ENCODE measurements at regions not wholly inside any gene's neighbourhood (a gene's known extent, or its start where the extent isn't known, plus 50 kb on each side); places are given as distances from the start of the nearest gene placed in this dataset.

GRCh38 chr15:93789441-93789840 is 441.9 kb upstream of the MCTP2 start:
- in situ Hi-C loops (cut with MboI) = no loop called here
- RAD21 ChIA-PET (ENCODE audit: unreplicated experiment) = no interaction called here

More at GRCh38 chr15:93789441-93789840, 441.9 kb upstream of the MCTP2 start:
- 10% methylated on average over 2 of the region's 2 CpGs for WGBS (ENCODE audit: insufficient coverage, insufficient replicate concordance, low lambda C conversion rate, missing lambda C conversion rate)
- Histone ChIP-seq H3K4me2 (ENCODE audit: control insufficient read depth, insufficient read depth) (no peak overlapping the region), H3K27ac (ENCODE audit: control insufficient read depth, insufficient read depth) (no peak overlapping the region), H3K4me3 (no peak overlapping the region), H4K20me1 (ENCODE audit: control insufficient read depth, insufficient read depth) (no peaks in the 10 kb centered on the region), H3K9me3 (replicated peaks; ENCODE audit: control insufficient read depth, insufficient read depth, low read length) (no peaks in the 10 kb centered on the region), H3K36me3 (ENCODE audit: control insufficient read depth in 2 of 2, insufficient read depth in 2 of 2, low read length in 1 of 2) (no peaks in the 10 kb centered on the region), H2AFZ (ENCODE audit: control insufficient read depth, low read depth, low read length) (no peak overlapping the region), H3K79me2 (ENCODE audit: control insufficient read depth, insufficient read depth, low read length) (no peaks in the 10 kb centered on the region), H3K27me3 (replicated peaks in 1 of 2; ENCODE audit: control insufficient read depth in 2 of 2, insufficient read depth in 2 of 2, low read length in 1 of 2) (no peaks in the 10 kb centered on the region), H3K9ac (ENCODE audit: control insufficient read depth, insufficient read depth, low read length) (no peak overlapping the region), H3K4me1 (ENCODE audit: control insufficient read depth, insufficient read depth, low read length) (no peaks in the 10 kb centered on the region)
- ChIA-PET SMC1A (ENCODE audit: uncharacterized antibody, unreplicated experiment) (no interaction called here), CTCF (no interaction called here), POLR2A (no interaction called here)
- ATAC-seq (no peak), FAIRE-seq (no peak), DNase-seq (ENCODE audit: low read depth, low spot score) (no peak)
- BruUV-seq (replicated peaks) = no TSS peak
- TF ChIP-seq CREB1 (IDR thresholded peaks at IDR 0.05; ENCODE audit: low read depth) = no peak
- no peak for TF ChIP-seq EGR1 (IDR thresholded peaks at IDR 0.05; ENCODE audit: borderline replicate concordance in 1 of 2, low read depth in 2 of 2, low read length in 2 of 2)
- TF ChIP-seq SIN3A (IDR thresholded peaks at IDR 0.05; ENCODE audit: low read depth, low read length) = no peak
- TF ChIP-seq HCFC1 (IDR thresholded peaks at IDR 0.05; ENCODE audit: low read length) = no peak
- no peak for TF ChIP-seq HDGF (IDR thresholded peaks at IDR 0.05)
- no peak for TF ChIP-seq NRF1 (conservative IDR thresholded peaks at IDR 0.05; ENCODE audit: low read depth, low read length)
- no peak for TF ChIP-seq SREBF2 (IDR thresholded peaks at IDR 0.05; ENCODE audit: low read length)
- no peak for TF ChIP-seq IRF5 (IDR thresholded peaks at IDR 0.05; ENCODE audit: borderline replicate concordance)
- TF ChIP-seq BHLHE40 (IDR thresholded peaks at IDR 0.05; ENCODE audit: borderline replicate concordance in 1 of 2, low read depth in 2 of 2, low read length in 1 of 2) = no peak
- no peak for TF ChIP-seq BRCA1 (IDR thresholded peaks at IDR 0.05; ENCODE audit: low read depth, low read length)
- TF ChIP-seq TCF3 (IDR thresholded peaks at IDR 0.05; ENCODE audit: borderline replicate concordance, insufficient read depth, low read depth, low read length) = no peak
- no peak for TF ChIP-seq EZH2 (IDR thresholded peaks at IDR 0.05; ENCODE audit: borderline replicate concordance, control insufficient read depth, low read depth, low read length)
- no peak for TF ChIP-seq POLR2A (IDR thresholded peaks at IDR 0.05; ENCODE audit: low read depth, low read length)
- intact Hi-C loops (cut with micrococcal nuclease; ENCODE audit: unreplicated experiment) = no loop called here

Measured in GM12878 (cell line).